ENCODE measurements at regions not wholly inside any gene's neighbourhood (a gene's known extent, or its start where the extent isn't known, plus 50 kb on each side); places are given as distances from the start of the nearest gene placed in this dataset.

DNA sequence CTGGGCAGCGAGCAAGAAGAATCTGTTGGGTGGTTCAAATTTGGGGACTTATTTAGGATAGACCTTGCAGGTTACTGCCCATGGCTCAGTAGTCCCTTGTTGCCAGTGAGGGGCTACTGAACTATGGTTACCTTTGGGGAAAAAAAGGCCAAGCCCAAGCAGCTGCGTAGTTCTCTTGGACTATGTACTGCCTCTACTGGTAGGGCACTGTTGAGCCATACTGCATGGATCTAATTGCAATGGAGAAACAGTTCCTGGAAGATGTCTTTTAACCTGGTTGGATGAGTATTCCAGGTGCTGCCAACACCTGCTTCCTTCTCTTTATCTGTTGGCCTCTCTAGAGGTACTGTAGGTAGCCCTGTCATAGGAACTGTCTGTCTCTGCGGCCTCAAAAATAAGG is 671.9 kb upstream of the CBLB start:
- TF ChIP-seq, protein P1, sequence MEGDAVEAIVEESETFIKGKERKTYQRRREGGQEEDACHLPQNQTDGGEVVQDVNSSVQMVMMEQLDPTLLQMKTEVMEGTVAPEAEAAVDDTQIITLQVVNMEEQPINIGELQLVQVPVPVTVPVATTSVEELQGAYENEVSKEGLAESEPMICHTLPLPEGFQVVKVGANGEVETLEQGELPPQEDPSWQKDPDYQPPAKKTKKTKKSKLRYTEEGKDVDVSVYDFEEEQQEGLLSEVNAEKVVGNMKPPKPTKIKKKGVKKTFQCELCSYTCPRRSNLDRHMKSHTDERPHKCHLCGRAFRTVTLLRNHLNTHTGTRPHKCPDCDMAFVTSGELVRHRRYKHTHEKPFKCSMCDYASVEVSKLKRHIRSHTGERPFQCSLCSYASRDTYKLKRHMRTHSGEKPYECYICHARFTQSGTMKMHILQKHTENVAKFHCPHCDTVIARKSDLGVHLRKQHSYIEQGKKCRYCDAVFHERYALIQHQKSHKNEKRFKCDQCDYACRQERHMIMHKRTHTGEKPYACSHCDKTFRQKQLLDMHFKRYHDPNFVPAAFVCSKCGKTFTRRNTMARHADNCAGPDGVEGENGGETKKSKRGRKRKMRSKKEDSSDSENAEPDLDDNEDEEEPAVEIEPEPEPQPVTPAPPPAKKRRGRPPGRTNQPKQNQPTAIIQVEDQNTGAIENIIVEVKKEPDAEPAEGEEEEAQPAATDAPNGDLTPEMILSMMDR (IDR thresholded peaks at IDR 0.05) = peak; percentile 16; the same call in 1 of the 2 replicates
- no peak for TF ChIP-seq ZFX (IDR thresholded peaks at IDR 0.05; ENCODE audit: borderline replicate concordance)

All from 22Rv1 (cell line).